ENCODE measurements at regions not wholly inside any gene's neighbourhood (a gene's known extent, or its start where the extent isn't known, plus 50 kb on each side); places are given as distances from the start of the nearest gene placed in this dataset.

DNA sequence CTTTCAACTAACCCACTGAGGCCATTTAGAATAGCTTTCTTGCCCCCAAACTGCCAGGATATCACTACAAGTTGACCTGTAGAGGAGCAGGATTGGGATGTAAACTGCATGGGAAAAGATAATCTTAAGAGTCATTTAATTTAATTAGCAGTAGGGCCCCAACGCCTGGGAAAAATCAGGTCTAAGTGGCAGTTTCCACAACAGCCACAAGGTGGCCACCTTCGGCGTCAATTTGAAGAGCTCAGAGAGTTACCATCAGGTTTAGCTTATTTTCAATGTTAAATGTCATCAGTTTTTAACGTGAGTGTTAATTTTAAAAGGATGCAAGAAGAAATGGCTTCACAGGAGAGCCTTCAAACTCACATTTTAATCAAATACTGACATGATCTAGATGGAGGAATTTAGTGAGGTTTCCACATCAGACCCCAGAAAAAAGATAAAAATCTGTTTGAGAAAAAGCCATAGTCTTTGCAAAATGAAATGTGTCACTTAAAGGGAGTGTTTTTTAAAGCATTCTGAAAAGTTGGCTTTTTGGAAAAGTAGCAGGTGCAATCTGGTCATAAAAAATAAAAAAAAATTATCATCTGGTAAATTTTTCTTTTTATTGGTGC lies 77.3 kb upstream of the UPP2 start:
- intact Hi-C loops (cut with micrococcal nuclease), result loop anchor here (1.0 to 5.0 kb wide), 2 partner anchors 433 to 730 kb away; partner anchors contain the start of genes CCDC148 and PKP4
- Mint-ChIP-seq H3K4me1 (ENCODE audit: low read depth) (no peaks in the 10 kb centered on the region), H3K9me3 (no peaks in the 10 kb centered on the region), H3K27me3 (no peaks in the 10 kb centered on the region), H3K4me3 (no peak overlapping the region), H3K36me3 (ENCODE audit: low read depth) (no peaks in the 10 kb centered on the region), H3K27ac (no peak overlapping the region)

DNA sequence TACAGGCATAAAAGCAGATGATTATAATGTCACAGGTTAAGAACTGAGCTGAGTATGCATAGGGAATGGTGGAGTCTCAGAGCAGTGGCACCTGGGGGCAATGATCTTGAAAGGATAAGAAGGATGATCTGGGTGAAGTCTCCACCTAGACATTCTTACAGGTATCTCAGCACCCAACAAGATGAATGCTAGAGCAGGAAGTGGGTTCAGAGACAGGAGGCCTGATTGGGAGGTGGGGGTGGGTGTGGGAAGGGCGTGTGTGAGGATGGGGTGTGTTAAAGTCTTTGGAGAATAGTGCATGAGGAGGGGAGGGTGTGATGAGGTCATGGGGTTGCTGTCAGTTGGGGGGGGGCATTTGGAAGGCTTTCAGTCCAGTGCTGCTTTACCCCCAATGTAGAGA lies 78.8 kb upstream of the UPP2 start:
- Mint-ChIP-seq H3K4me3 (no peak overlapping the region), H3K9me3 (no peaks in the 10 kb centered on the region), H3K36me3 (ENCODE audit: low read depth) (no peaks in the 10 kb centered on the region), H3K27ac (no peak overlapping the region), H3K4me1 (ENCODE audit: low read depth) (no peaks in the 10 kb centered on the region), H3K27me3 (no peaks in the 10 kb centered on the region)
- intact Hi-C loops (cut with micrococcal nuclease), result loop anchor here (5.0 kb wide), 1 partner anchor 434 kb away; the partner anchor contains the start of genes CCDC148 and PKP4

DNA sequence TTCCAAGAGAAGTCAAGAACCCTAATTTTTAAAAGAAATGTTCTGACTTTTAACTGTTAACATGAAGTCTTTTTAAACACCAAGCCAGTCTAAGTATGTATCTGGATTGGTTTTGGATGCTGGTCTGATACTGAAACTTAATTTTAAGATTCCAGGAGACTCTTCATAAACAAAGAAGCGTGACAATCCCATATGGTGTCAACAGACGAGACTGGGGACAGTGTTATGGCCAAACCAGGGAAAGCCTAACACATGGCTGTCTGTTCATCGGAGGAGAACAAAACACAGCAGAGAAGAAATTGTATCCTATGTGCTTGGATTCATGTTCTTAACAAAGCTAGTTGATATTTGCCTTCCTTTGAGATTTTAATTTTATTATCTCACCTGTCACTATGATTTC lies 80.5 kb upstream of the UPP2 start:
- H3K9me3 Mint-ChIP-seq, result no peaks in the 10 kb centered on the region
- no peak overlapping the region for H3K4me3 Mint-ChIP-seq
- no peaks in the 10 kb centered on the region for H3K27me3 Mint-ChIP-seq
- no peaks in the 10 kb centered on the region for H3K4me1 Mint-ChIP-seq (ENCODE audit: low read depth)
- intact Hi-C loops (cut with micrococcal nuclease), result loop anchor here (5.0 kb wide), 1 partner anchor 436 kb away; the partner anchor contains the start of genes CCDC148 and PKP4
- no peaks in the 10 kb centered on the region for H3K36me3 Mint-ChIP-seq (ENCODE audit: low read depth)
- H3K27ac Mint-ChIP-seq, result no peak overlapping the region

DNA sequence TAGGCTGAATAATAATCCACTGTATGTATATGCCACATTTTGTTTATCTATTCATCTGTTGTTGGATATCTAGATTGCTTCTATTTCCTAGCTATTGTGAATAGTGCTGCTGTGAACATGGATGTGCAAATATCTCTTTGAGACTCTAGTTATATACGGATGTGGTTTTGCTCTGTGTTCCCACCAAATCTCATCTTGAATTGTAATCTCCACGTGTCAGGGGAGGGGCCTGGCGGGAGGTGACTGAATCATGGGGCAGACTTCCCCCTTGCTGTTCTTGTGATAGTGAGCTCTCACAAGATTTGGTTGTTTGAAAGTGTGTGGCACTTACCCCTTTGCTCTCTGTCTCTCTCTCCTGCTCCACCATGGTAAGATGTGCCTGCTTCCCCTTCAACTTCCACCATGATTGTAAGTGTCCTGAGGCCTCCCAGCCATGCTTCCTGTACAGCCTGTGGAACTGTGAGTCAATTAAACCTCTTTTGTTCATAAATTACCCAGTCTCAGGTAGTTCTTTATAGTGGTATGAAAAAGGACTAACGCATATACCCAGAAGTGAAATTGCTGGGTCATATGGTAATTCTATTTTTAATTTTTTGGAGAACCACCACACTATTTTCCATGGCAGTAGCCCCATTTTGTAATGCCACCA lies 86.1 kb upstream of the UPP2 start:
- Mint-ChIP-seq H3K27me3 (no peaks in the 10 kb centered on the region), H3K27ac (no peak overlapping the region), H3K4me1 (ENCODE audit: low read depth) (no peaks in the 10 kb centered on the region), H3K4me3 (no peak overlapping the region), H3K9me3 (peaks cover 8% of the 10 kb centered on the region), H3K36me3 (ENCODE audit: low read depth) (no peaks in the 10 kb centered on the region)
- intact Hi-C loops (cut with micrococcal nuclease), result no loop called here

DNA sequence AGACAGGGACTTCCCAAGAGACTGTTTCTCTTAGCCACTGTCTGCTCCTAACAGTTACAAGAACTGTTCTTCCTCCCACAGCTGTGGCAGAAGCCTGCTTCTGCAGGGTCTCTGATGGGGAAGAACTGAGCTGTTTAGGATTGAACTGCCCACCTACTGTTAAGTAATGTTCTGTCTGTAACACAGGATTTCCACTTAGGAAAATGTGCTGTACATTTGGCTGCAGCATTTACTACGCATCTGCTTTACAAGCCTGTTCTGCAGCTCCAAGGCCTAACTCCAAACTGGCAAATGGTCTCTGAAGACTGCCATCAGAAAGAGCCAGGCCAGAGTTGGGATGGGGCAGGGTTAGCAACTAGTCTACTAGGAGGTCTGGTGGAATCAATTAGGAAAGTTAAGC lies 87.8 kb upstream of the UPP2 start:
- H3K27ac Mint-ChIP-seq, result no peak overlapping the region
- no peaks in the 10 kb centered on the region for H3K36me3 Mint-ChIP-seq (ENCODE audit: low read depth)
- H3K4me3 Mint-ChIP-seq, result no peak overlapping the region
- intact Hi-C loops (cut with micrococcal nuclease), result loop anchor here (5.0 kb wide), 1 partner anchor 712 kb away; no protein-coding TSS in a partner anchor
- H3K9me3 Mint-ChIP-seq, result peaks cover 8% of the 10 kb centered on the region
- H3K4me1 Mint-ChIP-seq (ENCODE audit: low read depth), result no peaks in the 10 kb centered on the region
- H3K27me3 Mint-ChIP-seq, result no peaks in the 10 kb centered on the region

DNA sequence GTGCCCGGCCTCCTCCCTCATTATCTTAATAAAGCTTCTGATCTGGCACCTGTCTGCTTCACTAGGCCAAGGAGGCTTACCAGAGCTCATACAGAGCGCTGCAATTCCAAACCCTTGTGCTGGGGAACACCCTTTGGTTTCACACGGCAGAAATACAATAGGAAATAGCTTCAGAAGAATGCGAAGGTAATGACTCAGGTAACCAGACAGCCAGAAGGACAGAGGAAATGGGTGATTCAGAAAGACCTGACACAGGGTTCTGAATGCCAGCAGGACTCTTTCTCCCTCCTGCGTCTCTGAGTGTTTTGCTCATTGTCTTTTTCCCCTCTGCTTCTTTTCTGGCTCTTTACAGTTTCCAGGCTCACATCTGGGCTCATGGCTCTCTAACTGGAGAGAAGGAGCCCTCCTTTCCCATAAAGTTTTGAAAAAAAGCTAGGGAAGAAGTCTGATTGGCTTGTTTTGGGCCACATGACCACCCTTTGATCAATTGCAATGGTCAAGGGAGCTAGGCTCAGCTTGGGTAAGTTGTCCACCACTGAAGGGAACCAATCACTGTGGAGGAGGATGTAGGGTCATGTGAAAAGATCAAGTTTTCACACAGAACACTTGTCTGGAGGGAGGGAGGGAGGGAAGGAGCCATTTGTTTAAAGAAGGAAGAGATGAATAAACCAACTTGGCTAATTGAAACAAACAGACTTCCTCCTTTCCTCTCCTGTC lies 90.5 kb upstream of the UPP2 start:
- Mint-ChIP-seq H3K27ac (no peak overlapping the region), H3K27me3 (no peaks in the 10 kb centered on the region), H3K4me3 (no peak overlapping the region), H3K9me3 (peaks cover 8% of the 10 kb centered on the region), H3K4me1 (ENCODE audit: low read depth) (peaks cover 5% of the 10 kb centered on the region), H3K36me3 (ENCODE audit: low read depth) (no peaks in the 10 kb centered on the region)
- intact Hi-C loops (cut with micrococcal nuclease), result loop anchor here (2.0 to 5.0 kb wide), 2 partner anchors 518 to 709 kb away; no protein-coding TSS in a partner anchor

DNA sequence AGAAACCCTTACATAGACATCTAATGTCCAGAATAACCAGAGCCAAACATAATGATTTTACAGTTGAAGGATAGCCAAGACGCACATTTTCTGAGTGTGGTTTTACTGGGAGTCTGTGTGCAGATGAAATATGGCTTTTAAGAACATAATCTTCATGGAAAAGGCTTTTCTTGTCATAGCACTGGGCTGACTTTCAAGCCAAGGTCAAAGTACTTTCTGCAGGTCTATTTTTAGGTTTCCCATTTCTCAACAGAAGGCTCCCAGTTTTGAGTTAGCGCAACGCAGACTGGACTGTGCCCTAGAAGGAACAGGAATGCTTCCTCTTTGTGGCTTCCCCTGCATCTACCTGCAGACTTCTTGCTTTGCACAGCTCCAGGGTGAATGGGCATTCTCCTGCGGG lies 92.3 kb upstream of the UPP2 start:
- peaks cover 5% of the 10 kb centered on the region for H3K4me1 Mint-ChIP-seq (ENCODE audit: low read depth)

DNA sequence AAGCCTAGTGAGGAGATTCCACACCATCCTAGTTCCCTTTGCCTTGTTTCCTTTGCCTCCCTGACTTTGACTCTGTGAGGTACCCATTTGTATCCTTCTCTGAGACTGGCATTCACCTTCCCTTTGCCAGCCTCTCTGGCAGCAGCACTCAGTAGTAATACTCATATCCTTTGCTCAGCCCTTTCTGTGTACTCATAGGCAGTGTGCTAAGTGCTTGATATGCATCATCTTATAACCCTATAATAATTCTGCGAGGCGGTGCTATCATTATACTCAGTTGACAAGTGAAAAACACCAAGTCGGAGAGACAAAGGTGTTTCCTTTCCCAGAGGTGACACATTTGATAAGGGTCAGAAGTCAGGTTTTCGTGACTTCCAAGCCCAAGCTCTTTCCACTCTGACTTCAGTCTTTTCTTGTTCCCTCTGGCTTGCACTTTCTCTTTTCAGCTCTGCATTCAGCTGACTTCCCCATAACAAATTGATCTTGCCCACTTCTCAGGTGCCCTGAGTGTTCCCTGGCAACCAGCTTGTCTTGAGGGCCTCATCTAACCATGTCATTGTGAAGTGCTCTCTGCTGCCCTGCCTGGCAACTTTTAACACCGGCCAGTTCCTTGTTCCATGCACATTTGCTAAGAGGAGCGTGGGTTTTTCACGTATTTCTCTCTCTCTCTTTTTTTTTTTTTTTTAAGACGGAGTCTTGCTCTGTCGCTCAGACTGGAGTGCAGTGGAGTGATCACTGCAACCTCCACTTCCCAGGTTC lies 94.5 kb upstream of the UPP2 start:
- no peaks in the 10 kb centered on the region for H3K27me3 Mint-ChIP-seq
- H3K36me3 Mint-ChIP-seq (ENCODE audit: low read depth), result no peaks in the 10 kb centered on the region
- intact Hi-C loops (cut with micrococcal nuclease), result loop anchor here (10.0 kb wide), 2 partner anchors 102 to 402 kb away; no protein-coding TSS in a partner anchor
- H3K27ac Mint-ChIP-seq, result no peak overlapping the region
- no peaks in the 10 kb centered on the region for H3K9me3 Mint-ChIP-seq
- H3K4me1 Mint-ChIP-seq (ENCODE audit: low read depth), result peaks cover 5% of the 10 kb centered on the region
- H3K4me3 Mint-ChIP-seq, result no peak overlapping the region

More for the DNA sequence above, 92.3 kb upstream of the UPP2 start:
- no peaks in the 10 kb centered on the region for H3K27me3 Mint-ChIP-seq
- H3K36me3 Mint-ChIP-seq (ENCODE audit: low read depth), result no peaks in the 10 kb centered on the region
- H3K9me3 Mint-ChIP-seq, result no peaks in the 10 kb centered on the region
- H3K27ac Mint-ChIP-seq, result no peak overlapping the region
- H3K4me3 Mint-ChIP-seq, result no peak overlapping the region
- intact Hi-C loops (cut with micrococcal nuclease), result loop anchor here (10.0 kb wide), 2 partner anchors 105 to 405 kb away; no protein-coding TSS in a partner anchor

DNA sequence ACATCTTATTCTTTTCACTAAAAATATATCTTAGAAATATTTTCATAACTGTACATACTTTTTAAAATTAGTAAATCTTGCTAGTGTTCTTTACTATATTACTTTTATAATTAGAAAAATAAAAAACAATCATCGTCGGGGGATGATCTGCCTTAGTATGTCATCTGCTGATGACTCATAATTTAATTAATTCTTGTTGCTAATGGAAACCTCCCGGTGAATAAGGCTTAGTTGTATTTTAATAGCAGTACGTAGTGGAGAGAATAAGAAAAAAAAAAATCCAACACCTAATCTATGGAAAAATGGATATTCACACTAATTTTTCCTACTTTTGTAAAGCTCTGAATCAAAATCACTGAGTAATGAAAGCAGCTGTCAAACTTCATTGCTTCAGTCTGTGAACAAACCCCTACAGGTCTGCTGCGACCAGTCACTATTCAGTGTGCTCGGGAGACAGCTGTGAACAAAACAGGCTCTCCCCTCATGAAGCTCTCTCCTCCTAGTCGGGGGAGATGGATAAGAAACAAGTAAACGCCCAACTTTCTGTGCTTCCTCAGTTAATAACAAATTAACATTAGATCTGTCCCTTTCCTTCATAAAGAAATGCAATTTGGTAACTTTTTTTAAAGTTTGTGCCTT lies 97.4 kb upstream of the UPP2 start:
- Mint-ChIP-seq H3K4me3 (no peak overlapping the region), H3K27me3 (no peaks in the 10 kb centered on the region), H3K9me3 (no peaks in the 10 kb centered on the region), H3K4me1 (ENCODE audit: low read depth) (peaks cover 5% of the 10 kb centered on the region), H3K27ac (no peak overlapping the region), H3K36me3 (ENCODE audit: low read depth) (no peaks in the 10 kb centered on the region)
- intact Hi-C loops (cut with micrococcal nuclease), result loop anchor here (10.0 kb wide), 2 partner anchors 99 to 399 kb away; no protein-coding TSS in a partner anchor

DNA sequence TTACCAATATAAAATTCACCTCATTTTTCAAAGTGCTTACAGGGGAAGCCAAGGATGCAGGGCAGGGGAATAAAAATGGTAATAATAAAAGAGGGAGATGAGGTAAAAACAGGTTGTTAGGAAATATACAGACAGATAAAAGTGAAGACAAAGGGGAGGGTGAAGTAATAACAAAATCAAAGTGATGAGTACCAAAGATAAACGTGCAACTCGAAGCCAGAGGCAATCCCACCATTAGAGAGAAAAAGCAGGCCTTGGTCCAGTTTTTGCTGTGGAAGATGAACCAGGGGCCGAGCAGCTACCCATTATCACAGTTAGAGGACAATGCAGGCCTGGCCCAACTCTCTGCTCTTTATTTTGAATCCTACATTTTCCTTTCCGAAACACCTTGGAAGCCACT lies 99.6 kb upstream of the UPP2 start:
- Mint-ChIP-seq H3K27ac (no peak overlapping the region), H3K9me3 (no peaks in the 10 kb centered on the region), H3K4me3 (no peak overlapping the region), H3K4me1 (ENCODE audit: low read depth) (peaks cover 1% of the 10 kb centered on the region), H3K27me3 (no peaks in the 10 kb centered on the region), H3K36me3 (ENCODE audit: low read depth) (no peaks in the 10 kb centered on the region)
- intact Hi-C loops (cut with micrococcal nuclease), result loop anchor here (10.0 kb wide), 2 partner anchors 97 to 397 kb away; no protein-coding TSS in a partner anchor

DNA sequence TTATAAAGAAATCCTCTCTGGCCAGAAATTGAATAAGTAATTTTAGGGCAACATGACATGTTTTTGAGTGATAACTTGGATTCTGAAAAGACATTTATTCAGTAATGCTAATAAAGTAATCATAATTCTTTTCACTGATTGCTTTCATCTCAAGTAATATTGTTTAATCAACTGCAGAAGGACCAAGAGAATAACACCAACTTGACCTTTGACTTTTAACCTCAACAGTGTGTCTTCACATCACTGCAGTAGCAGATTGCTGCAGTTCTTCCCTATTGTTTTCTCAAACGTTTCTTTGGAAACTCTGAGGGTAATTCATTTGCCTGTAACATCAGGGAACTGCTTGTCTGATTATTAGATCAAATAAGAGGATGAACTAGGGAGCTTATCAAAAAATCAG lies 104.9 kb upstream of the UPP2 start:
- Mint-ChIP-seq H3K27ac (no peak overlapping the region), H3K27me3 (no peaks in the 10 kb centered on the region), H3K9me3 (no peaks in the 10 kb centered on the region), H3K36me3 (ENCODE audit: low read depth) (no peaks in the 10 kb centered on the region), H3K4me3 (no peak overlapping the region), H3K4me1 (ENCODE audit: low read depth) (no peaks in the 10 kb centered on the region)
- intact Hi-C loops (cut with micrococcal nuclease), result no loop called here

DNA sequence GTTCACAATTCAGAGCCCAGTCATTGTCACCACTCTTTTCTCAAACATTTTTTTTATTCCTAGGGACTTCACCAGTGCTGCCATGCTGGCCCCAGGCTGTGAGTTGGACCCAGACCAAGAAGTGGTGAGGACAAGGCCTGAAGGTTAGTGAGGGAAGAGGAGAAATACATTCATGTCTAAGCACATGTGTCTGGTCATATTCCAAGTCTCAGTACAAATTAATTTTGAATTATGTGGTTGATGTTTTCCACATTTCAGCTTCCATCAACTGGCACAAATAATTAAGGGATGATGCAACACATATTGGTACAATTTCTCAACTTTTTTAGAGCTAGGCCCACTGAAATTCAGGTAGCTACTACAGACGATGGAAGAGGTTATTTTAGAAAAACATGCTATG lies 106.6 kb upstream of the UPP2 start:
- Mint-ChIP-seq H3K9me3 (no peaks in the 10 kb centered on the region), H3K4me3 (no peak overlapping the region), H3K4me1 (ENCODE audit: low read depth) (no peaks in the 10 kb centered on the region), H3K27me3 (no peaks in the 10 kb centered on the region), H3K27ac (no peak overlapping the region), H3K36me3 (ENCODE audit: low read depth) (no peaks in the 10 kb centered on the region)
- intact Hi-C loops (cut with micrococcal nuclease), result no loop called here

DNA sequence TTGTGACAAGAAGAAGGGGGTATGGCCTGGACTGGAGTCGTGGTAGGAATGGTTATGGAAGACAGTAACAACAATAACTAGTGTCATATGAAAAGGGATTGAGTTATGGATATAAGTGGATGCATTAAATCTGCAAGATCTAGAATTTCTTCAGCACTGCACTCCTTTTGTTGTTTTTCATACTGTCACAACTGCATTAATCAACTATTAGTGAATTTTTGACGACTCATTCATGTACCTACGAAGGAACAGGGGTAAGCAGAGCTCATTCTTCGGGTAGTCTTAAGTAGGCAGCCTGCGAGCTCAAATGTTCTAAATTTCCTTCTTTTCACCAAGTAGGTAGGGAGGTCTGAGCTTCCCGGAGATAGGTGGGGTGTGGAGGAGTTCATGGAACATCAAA lies 109.7 kb upstream of the UPP2 start:
- intact Hi-C loops (cut with micrococcal nuclease), result no loop called here
- no peak overlapping the region for H3K27ac Mint-ChIP-seq
- no peaks in the 10 kb centered on the region for H3K36me3 Mint-ChIP-seq (ENCODE audit: low read depth)
- no peaks in the 10 kb centered on the region for H3K27me3 Mint-ChIP-seq
- no peaks in the 10 kb centered on the region for H3K4me1 Mint-ChIP-seq (ENCODE audit: low read depth)
- H3K9me3 Mint-ChIP-seq, result no peaks in the 10 kb centered on the region
- H3K4me3 Mint-ChIP-seq, result no peak overlapping the region

Data from dendritic cell treated with granulocyte-macrophage colony-stimulating factor and Interleukin-4, amounts not matched to agents 40 ng/mL and 50 ng/mL, for 4 days (primary cell).